AG04449 (cell line): ENCODE measurements at regions not wholly inside any gene's neighbourhood (a gene's known extent, or its start where the extent isn't known, plus 50 kb on each side); places are given as distances from the start of the nearest gene placed in this dataset.

ENCODE experiments used
- CTCF ChIA-PET: fragments of 350-600 bp; formaldehyde crosslinking; extraction: SDS; loops from one replicate; lab custom pipeline; 2021; ENCODE audit warnings: antibody characterized with exemption; lab: Yijun Ruan, JAX
- POLR2A ChIA-PET: fragments of 400-600, 350-600 bp; formaldehyde crosslinking; extraction: SDS; loops from one replicate; lab custom pipeline; 2020; ENCODE audit warnings: antibody characterized with exemption, inconsistent platforms; lab: Yijun Ruan, JAX
- DNase-seq: peaks from one replicate; pipeline ENCODE4 v3.0.0-alpha.2; 2010; ENCODE audit warnings: low read depth, low spot score
- H3K4me3 ChIP-seq: 2 replicates; pipeline ENCODE4 v1.5.1; 2011; ENCODE audit warnings: low read depth, mild to moderate bottlenecking, control low read depth, low read length
- CTCF ChIP-seq: IDR thresholded peaks from one replicate; pipeline ENCODE4 v1.5.1; 2011; ENCODE audit warnings: mild to moderate bottlenecking, moderate library complexity, low read length, control low read depth, inconsistent platforms; ENCODE audit not compliant: insufficient read depth; ENCODE audit errors: missing control alignments

- DNase-seq, result no peak
- TF ChIP-seq CTCF, result no peak
- CTCF ChIA-PET, result no interaction called here
- H3K4me3 ChIP-seq, result no peak overlapping the region
- POLR2A ChIA-PET, result no interaction called here
These were observed 982.4 kb upstream of the HS3ST1 start for GRCh38 chr4:12411072-12411471.

- no peak for DNase-seq
- ChIA-PET POLR2A (no interaction called here), CTCF (no interaction called here)
These were observed 981.0 kb upstream of the HS3ST1 start for GRCh38 chr4:12409507-12410190.

GRCh38 chr4:12408364-12408763 is 979.7 kb upstream of the HS3ST1 start:
- TF ChIP-seq CTCF, result no peak
- CTCF ChIA-PET, result no interaction called here
- H3K4me3 ChIP-seq, result no peak overlapping the region
- POLR2A ChIA-PET, result no interaction called here
- DNase-seq, result no peak

More at GRCh38 chr4:12409507-12410190, 981.0 kb upstream of the HS3ST1 start:
- TF ChIP-seq CTCF, result no peak
- no peak overlapping the region for H3K4me3 ChIP-seq

GRCh38 chr4:12403175-12403574 is 974.5 kb upstream of the HS3ST1 start:
- ChIA-PET POLR2A (no interaction called here), CTCF (no interaction called here)
- H3K4me3 ChIP-seq, result no peak overlapping the region
- TF ChIP-seq CTCF, result no peak
- DNase-seq, result no peak

GRCh38 chr4:12399781-12400180 is 971.1 kb upstream of the HS3ST1 start:
- DNase-seq, result no peak
- CTCF ChIA-PET, result no interaction called here
- POLR2A ChIA-PET, result no interaction called here
- no peak overlapping the region for H3K4me3 ChIP-seq
- no peak for TF ChIP-seq CTCF

- DNase-seq, result no peak
- H3K4me3 ChIP-seq, result no peak overlapping the region
- CTCF ChIA-PET, result no interaction called here
- TF ChIP-seq CTCF, result no peak
- POLR2A ChIA-PET, result no interaction called here
These were observed 965.1 kb upstream of the HS3ST1 start for GRCh38 chr4:12393631-12394262.
